Upper lobe of right lung (tissue), 1 donor: ENCODE measurements at regions not wholly inside any gene's neighbourhood (a gene's known extent, or its start where the extent isn't known, plus 50 kb on each side); places are given as distances from the start of the nearest gene placed in this dataset.

ENCODE experiments used
- ATAC-seq: fragments of 200-7000 bp; cut with Tn5 transposase; one replicate; pipeline ENCODE4 v1.9.1; 2020; ENCODE audit warnings: mild to moderate bottlenecking, moderate library complexity
- DNase-seq: peaks from one replicate; pipeline ENCODE4 v3.0.0-alpha.2; 2020
- H3K27ac ChIP-seq: fragments of 200-600 bp; one replicate; pipeline ENCODE4 v1.8.0; 2022
- H3K27me3 ChIP-seq: fragments of 200-600 bp; one replicate; pipeline ENCODE4 v1.8.0; 2022; ENCODE audit warnings: mild to moderate bottlenecking
- H3K36me3 ChIP-seq: fragments of 200-600 bp; one replicate; pipeline ENCODE4 v1.8.0; 2022
- H3K4me1 ChIP-seq: fragments of 200-600 bp; one replicate; pipeline ENCODE4 v1.8.0; 2022
- H3K4me3 ChIP-seq: fragments of 200-600 bp; one replicate; pipeline ENCODE4 v1.8.0; 2022; ENCODE audit warnings: mild to moderate bottlenecking
- H3K9me3 ChIP-seq: fragments of 200-600 bp; one replicate; pipeline ENCODE4 v1.8.0; 2022
- CTCF ChIP-seq: fragments of 200-600 bp; IDR thresholded peaks from one replicate; pipeline ENCODE4 v1.8.0; 2022; ENCODE audit warnings: antibody characterized with exemption
- intact Hi-C: fragments of 100-400 bp; cut with DNase I; formaldehyde crosslinking; loops from one replicate; pipeline ENCODE4 v1.11.0; 2022
- donor health status: DM: no; HTN: yes; CAD: no; lungs with severe emphysema.

GRCh38 chr2:71887196-71887595, 260.5 kb downstream of the CYP26B1 start:
- no peak for DNase-seq
- no peak for ATAC-seq

GRCh38 chr2:71886241-71886640, 261.4 kb downstream of the CYP26B1 start:
- intact Hi-C loops, result no loop called here
- no peak for DNase-seq
- no peak for ATAC-seq

More at GRCh38 chr2:71887196-71887595, 260.5 kb downstream of the CYP26B1 start:
- Histone ChIP-seq H3K27me3 (no peaks in the 10 kb centered on the region), H3K27ac (no peak overlapping the region), H3K9me3 (no peaks in the 10 kb centered on the region), H3K36me3 (no peaks in the 10 kb centered on the region), H3K4me3 (no peak overlapping the region), H3K4me1 (peaks cover 12% of the 10 kb centered on the region)
- TF ChIP-seq CTCF, result no peak
- intact Hi-C loops, result no loop called here

GRCh38 chr2:71884303-71885042, 263.2 kb downstream of the CYP26B1 start:
- Histone ChIP-seq H3K27ac (no peak overlapping the region), H3K4me1 (peaks cover 25% of the 10 kb centered on the region), H3K9me3 (no peaks in the 10 kb centered on the region), H3K27me3 (no peaks in the 10 kb centered on the region), H3K4me3 (no peak overlapping the region), H3K36me3 (no peaks in the 10 kb centered on the region)
- no peak for DNase-seq
- TF ChIP-seq CTCF, result no peak
- intact Hi-C loops, result no loop called here
- ATAC-seq, result no peak

More at GRCh38 chr2:71886241-71886640, 261.4 kb downstream of the CYP26B1 start:
- H3K4me1 ChIP-seq, result peaks cover 15% of the 10 kb centered on the region
- no peaks in the 10 kb centered on the region for H3K27me3 ChIP-seq
- H3K36me3 ChIP-seq, result no peaks in the 10 kb centered on the region
- no peak overlapping the region for H3K27ac ChIP-seq
- no peak for TF ChIP-seq CTCF
- no peak overlapping the region for H3K4me3 ChIP-seq
- H3K9me3 ChIP-seq, result no peaks in the 10 kb centered on the region

- no peaks in the 10 kb centered on the region for H3K9me3 ChIP-seq
- peaks cover 25% of the 10 kb centered on the region for H3K4me1 ChIP-seq
- intact Hi-C loops, result no loop called here
- no peak for TF ChIP-seq CTCF
- no peaks in the 10 kb centered on the region for H3K27me3 ChIP-seq
- no peak overlapping the region for H3K27ac ChIP-seq
- no peak overlapping the region for H3K4me3 ChIP-seq
- H3K36me3 ChIP-seq, result no peaks in the 10 kb centered on the region
- DNase-seq (peak; percentile 79), ATAC-seq (peak; percentile 67)
These were observed 264.7 kb downstream of the CYP26B1 start for GRCh38 chr2:71882949-71883472.

- no peak overlapping the region for H3K4me3 ChIP-seq
- no peak for ATAC-seq
- intact Hi-C loops, result no loop called here
These were observed 265.3 kb downstream of the CYP26B1 start for GRCh38 chr2:71882236-71882946.

More at GRCh38 chr2:71882236-71882946, 265.3 kb downstream of the CYP26B1 start:
- no peaks in the 10 kb centered on the region for H3K36me3 ChIP-seq
- no peak for DNase-seq
- TF ChIP-seq CTCF, result no peak
- H3K9me3 ChIP-seq, result no peaks in the 10 kb centered on the region
- no peak overlapping the region for H3K27ac ChIP-seq
- H3K4me1 ChIP-seq, result peaks cover 25% of the 10 kb centered on the region
- no peaks in the 10 kb centered on the region for H3K27me3 ChIP-seq
